HG02763 (cell line): ENCODE measurements at regions not wholly inside any gene's neighbourhood (a gene's known extent, or its start where the extent isn't known, plus 50 kb on each side); places are given as distances from the start of the nearest gene placed in this dataset.

Experiments
- ATAC-seq: cut with Tn5 transposase; IDR thresholded peaks from one replicate; pipeline ENCODE4 v1.9.1; 2021; ENCODE audit warnings: mild to moderate bottlenecking, moderate library complexity; ENCODE audit not compliant: unreplicated experiment

GRCh38 chr2:8525582-8526402 is 156.1 kb upstream of the ID2 start:
- peak; percentile 77 for ATAC-seq

GRCh38 chr2:8526403-8526696 is 155.5 kb upstream of the ID2 start:
- ATAC-seq = no peak

- no peak for ATAC-seq
Measured at GRCh38 chr2:8527031-8527430, 154.8 kb upstream of the ID2 start.

GRCh38 chr2:8527676-8528075 is 154.2 kb upstream of the ID2 start:
- ATAC-seq = no peak

- no peak for ATAC-seq
Measured at GRCh38 chr2:8528863-8529262, 153.0 kb upstream of the ID2 start.

- no peak for ATAC-seq
Measured at GRCh38 chr2:8529706-8530277, 152.1 kb upstream of the ID2 start.

- no peak for ATAC-seq
Measured at GRCh38 chr2:8531481-8531880, 150.4 kb upstream of the ID2 start.

- ATAC-seq = no peak
Measured at GRCh38 chr2:8532438-8532837, 149.4 kb upstream of the ID2 start.

- no peak for ATAC-seq
Measured at GRCh38 chr2:8533923-8534322, 147.9 kb upstream of the ID2 start.

GRCh38 chr2:8534386-8534728 is 147.5 kb upstream of the ID2 start:
- no peak for ATAC-seq

- no peak for ATAC-seq
Measured at GRCh38 chr2:8534729-8535468, 147.0 kb upstream of the ID2 start.

GRCh38 chr2:8535469-8535795 is 146.4 kb upstream of the ID2 start:
- ATAC-seq = no peak

- no peak for ATAC-seq
Measured at GRCh38 chr2:8535821-8536685, 145.8 kb upstream of the ID2 start.

GRCh38 chr2:8536686-8537561 is 144.9 kb upstream of the ID2 start:
- no peak for ATAC-seq

GRCh38 chr2:8537562-8538155 is 144.2 kb upstream of the ID2 start:
- ATAC-seq = no peak

GRCh38 chr2:8538531-8538930 is 143.3 kb upstream of the ID2 start:
- no peak for ATAC-seq

- ATAC-seq = no peak
Measured at GRCh38 chr2:8538931-8539621, 142.8 kb upstream of the ID2 start.

GRCh38 chr2:8539743-8540551 is 141.9 kb upstream of the ID2 start:
- ATAC-seq = no peak

- ATAC-seq = no peak
Measured at GRCh38 chr2:8540552-8541055, 141.3 kb upstream of the ID2 start.
